SK-N-SH (cell line): ENCODE measurements at regions not wholly inside any gene's neighbourhood (a gene's known extent, or its start where the extent isn't known, plus 50 kb on each side); places are given as distances from the start of the nearest gene placed in this dataset.

Source experiments
- CTCF ChIA-PET: fragments of 300-600, 350-600 bp; formaldehyde crosslinking; extraction: SDS; loops from one replicate; lab custom pipeline; 2021; lab: Yijun Ruan, JAX
- POLR2A ChIA-PET: fragments of 350-600 bp; sonication (Branson Sonifier 250); formaldehyde crosslinking; extraction: SDS; loops from one replicate; lab custom pipeline; 2020; ENCODE audit warnings: antibody characterized with exemption, inconsistent platforms; lab: Yijun Ruan, JAX
- DNase-seq: peaks from one replicate; pipeline ENCODE4 v3.0.0; 2012
- H2AFZ ChIP-seq: fragments of 200-600 bp; sonication (generic); 2 replicates; pipeline ENCODE4 v1.8.1; 2016; ENCODE audit warnings: antibody characterized with exemption, mild to moderate bottlenecking, low read depth
- H3F3A ChIP-seq: fragments of 200-600 bp; sonication (generic); replicated peaks from 2 replicates; pipeline ENCODE3; 2016; ENCODE audit warnings: antibody characterized with exemption, mild to moderate bottlenecking; ENCODE audit not compliant: insufficient read depth
- H3K27ac ChIP-seq, 2 experiments: fragments of 200-500 bp in 1 of 2; fragments of 200-600 bp in 1 of 2; sonication (Bioruptor generic) in 1 of 2; sonication (generic), shearing (Covaris generic) in 1 of 2; 2 replicates each; pipeline versions ENCODE4 v1.5.1 to v1.6.1; 2014 to 2016; ENCODE audit warnings: low read depth in 2 of 2, inconsistent platforms in 1 of 2, low read length in 1 of 2, mild to moderate bottlenecking in 1 of 2, mixed read lengths in 1 of 2
- H3K27me3 ChIP-seq: fragments of 200-600 bp; sonication (generic), shearing (Covaris generic); 2 replicates; pipeline ENCODE4 v1.6.1; 2016; ENCODE audit warnings: mixed run types; ENCODE audit not compliant: insufficient read depth
- H3K36me3 ChIP-seq, 2 experiments: fragments of 200-500 bp in 1 of 2; fragments of 200-600 bp in 1 of 2; sonication (Bioruptor generic) in 1 of 2; sonication (generic) in 1 of 2; replicated peaks in 1 of 2; 2 replicates each; pipeline versions ENCODE3 to v1.5.1; 2014 to 2016; ENCODE audit warnings: low read length in 1 of 2, mild to moderate bottlenecking in 1 of 2; ENCODE audit not compliant: insufficient read depth in 2 of 2, control insufficient read depth in 1 of 2
- H3K4me1 ChIP-seq, 2 experiments: fragments of 200-500 bp in 1 of 2; fragments of 200-600 bp in 1 of 2; sonication (Bioruptor generic) in 1 of 2; sonication (generic), shearing (Covaris generic) in 1 of 2; 2 replicates each; pipeline versions ENCODE4 v1.5.1 to v1.6.1; 2014 to 2016; ENCODE audit warnings: low read depth in 1 of 2, low read length in 1 of 2, mixed run types in 1 of 2; ENCODE audit not compliant: insufficient read depth in 2 of 2, control insufficient read depth in 1 of 2
- H3K4me2 ChIP-seq: fragments of 200-600 bp; sonication (generic), shearing (Covaris generic); 2 replicates; pipeline ENCODE4 v1.6.1; 2017; ENCODE audit warnings: mixed run types
- H3K4me3 ChIP-seq, 2 experiments: fragments of 200-500 bp in 1 of 2; fragments of 200-600 bp in 1 of 2; sonication (Bioruptor generic) in 1 of 2; sonication (generic), shearing (Covaris generic) in 1 of 2; 2 replicates each; pipeline versions ENCODE4 v1.5.1 to v1.8.1; 2014 to 2016; ENCODE audit warnings: low read depth in 2 of 2, inconsistent platforms in 1 of 2, low read length in 1 of 2, mild to moderate bottlenecking in 1 of 2, mixed read lengths in 1 of 2, moderate library complexity in 1 of 2
- H3K79me2 ChIP-seq: fragments of 200-600 bp; sonication (generic); 2 replicates; pipeline ENCODE4 v1.8.1; 2017; ENCODE audit warnings: mild to moderate bottlenecking; ENCODE audit not compliant: insufficient read depth
- H3K9ac ChIP-seq: fragments of 200-600 bp; sonication (generic); 2 replicates; pipeline ENCODE4 v1.6.1; 2017; ENCODE audit warnings: mixed run types
- H3K9me2 ChIP-seq: fragments of 200-600 bp; sonication (generic); 2 replicates; pipeline ENCODE4 v1.6.1; 2017; ENCODE audit warnings: mixed run types
- H3K9me3 ChIP-seq: fragments of 200-600 bp; sonication (generic); 2 replicates; pipeline ENCODE4 v1.6.1; 2017; ENCODE audit warnings: mixed run types, mild to moderate bottlenecking, moderate library complexity
- H4K20me1 ChIP-seq: fragments of 200-600 bp; sonication (generic); 2 replicates; pipeline ENCODE4 v1.6.1; 2017; ENCODE audit warnings: mild to moderate bottlenecking, mixed run types; ENCODE audit not compliant: insufficient read depth
- CHD2 ChIP-seq: fragments of 150-350 bp; IDR thresholded peaks from 2 replicates; pipeline ENCODE4 v1.6.1; 2018; ENCODE audit warnings: low read length; ENCODE audit not compliant: partially characterized antibody
- EZH2phosphoT487 ChIP-seq: fragments of 200-600 bp; sonication (generic); IDR thresholded peaks from 2 replicates; pipeline ENCODE4 v1.6.1; 2017; ENCODE audit warnings: low read depth, mixed run types, mild to moderate bottlenecking, antibody characterized with exemption, moderate library complexity, borderline replicate concordance
- FOXJ3 ChIP-seq: sonication (generic); formaldehyde crosslinking; IDR thresholded peaks from 2 replicates; pipeline ENCODE4 v1.5.1; 2020; ENCODE audit warnings: mild to moderate bottlenecking, missing genetic modification reagents
- FOXM1 ChIP-seq: IDR thresholded peaks from 2 replicates; pipeline ENCODE4 v1.4.0; 2012; ENCODE audit warnings: low read depth, mild to moderate bottlenecking
- GABPA ChIP-seq: IDR thresholded peaks from 2 replicates; pipeline ENCODE4 v1.4.0; 2012; ENCODE audit warnings: low read depth, mild to moderate bottlenecking
- GATA2 ChIP-seq: sonication (generic); formaldehyde crosslinking; IDR thresholded peaks from 2 replicates; pipeline ENCODE4 v1.5.0; 2020; ENCODE audit warnings: mild to moderate bottlenecking, missing genetic modification reagents
- MXI1 ChIP-seq: IDR thresholded peaks from 2 replicates; pipeline ENCODE4 v1.6.1; 2012; ENCODE audit warnings: mild to moderate bottlenecking, low read depth, low read length, improper control_type of control experiment
- NFIC ChIP-seq: IDR thresholded peaks from 2 replicates; pipeline ENCODE4 v1.4.0; 2012; ENCODE audit warnings: borderline replicate concordance
- PBX3 ChIP-seq: IDR thresholded peaks from 2 replicates; pipeline ENCODE4; 2012
- POLR2AphosphoS5 ChIP-seq: IDR thresholded peaks from 2 replicates; pipeline ENCODE4 v1.6.1; 2012; ENCODE audit warnings: low read depth, low read length
- RAD21 ChIP-seq: IDR thresholded peaks from 2 replicates; pipeline ENCODE4 v1.6.1; 2012; ENCODE audit warnings: mild to moderate bottlenecking, low read length
- RCOR1 ChIP-seq: fragments of 150-350 bp; IDR thresholded peaks from 2 replicates; pipeline ENCODE4 v1.6.1; 2017; ENCODE audit warnings: antibody characterized with exemption, low read length
- REST ChIP-seq: IDR thresholded peaks from 2 replicates; pipeline ENCODE4 v1.6.1; 2012; ENCODE audit warnings: mild to moderate bottlenecking, low read depth, low read length, moderate library complexity
- RFX5 ChIP-seq: IDR thresholded peaks from 2 replicates; pipeline ENCODE4 v1.6.1; 2012; ENCODE audit warnings: mild to moderate bottlenecking, improper control_type of control experiment, low read length
- RXRA ChIP-seq: IDR thresholded peaks from 2 replicates; pipeline ENCODE4 v1.4.0; 2012; ENCODE audit warnings: low read depth, mild to moderate bottlenecking, borderline replicate concordance
- SIN3A ChIP-seq: IDR thresholded peaks from 2 replicates; pipeline ENCODE4 v1.6.1; 2012; ENCODE audit warnings: low read depth, mild to moderate bottlenecking, low read length, moderate library complexity, borderline replicate concordance
- SMC3 ChIP-seq: IDR thresholded peaks from 2 replicates; pipeline ENCODE4 v1.6.1; 2012; ENCODE audit warnings: low read depth, low read length, improper control_type of control experiment
- TCF12 ChIP-seq: IDR thresholded peaks from 2 replicates; pipeline ENCODE4 v1.4.0; 2012
- USF1 ChIP-seq: IDR thresholded peaks from 2 replicates; pipeline ENCODE4 v1.4.0; 2012; ENCODE audit warnings: low read depth, borderline replicate concordance
- USF2 ChIP-seq: fragments of 150-350 bp; IDR thresholded peaks from 2 replicates; pipeline ENCODE4 v1.6.1; 2017; ENCODE audit warnings: antibody characterized with exemption, low read length, low read depth, borderline replicate concordance
- WGBS: methylation state at CpG from one replicate; pipeline ENCODE4 v1.1.6; 2017; ENCODE audit warnings: low lambda C conversion rate; 5-methylcytosine and 5-hydroxymethylcytosine counted together

GRCh38 chr18:70732188-70732587 is 443.3 kb downstream of the SOCS6 start:
- Histone ChIP-seq H3K79me2 (no peaks in the 10 kb centered on the region), H4K20me1 (no peaks in the 10 kb centered on the region), H3K4me1 (no peaks in the 10 kb centered on the region), H3K9me3 (no peaks in the 10 kb centered on the region), H2AFZ (no peak overlapping the region), H3F3A (no peaks in the 10 kb centered on the region), H3K9ac (no peak overlapping the region), H3K4me3 (no peak overlapping the region), H3K27ac (no peak overlapping the region), H3K4me2 (no peak overlapping the region), H3K36me3 (no peaks in the 10 kb centered on the region), H3K9me2 (no peaks in the 10 kb centered on the region), H3K27me3 (no peaks in the 10 kb centered on the region)
- ChIA-PET CTCF (interaction anchor here (1.2 kb wide), 1 partner anchor 9 kb away, joined by 3 read pairs; no protein-coding TSS in a partner anchor), POLR2A (no interaction called here)
- TF ChIP-seq CHD2 (no peak), USF2 (no peak), FOXM1 (no peak), SMC3 (no peak), EZH2phosphoT487 (no peak), RCOR1 (no peak), GATA2 (CRISPR knock-in tag) (no peak), MXI1 (no peak), REST (no peak), PBX3 (no peak), RAD21 (no peak), USF1 (no peak), SIN3A (no peak), NFIC (no peak), TCF12 (no peak), RXRA (no peak), GABPA (no peak), POLR2AphosphoS5 (no peak), FOXJ3 (CRISPR knock-in tag) (no peak), RFX5 (no peak)
- no peak for DNase-seq
- 36% methylated on average over 8 of the region's 8 CpGs for WGBS
